Panc1 (cell line): ENCODE measurements at regions not wholly inside any gene's neighbourhood (a gene's known extent, or its start where the extent isn't known, plus 50 kb on each side); places are given as distances from the start of the nearest gene placed in this dataset.

Experiments used
- ATAC-seq: fragments of 200-7000 bp; cut with Tn5 transposase; 2 replicates; pipeline ENCODE4 v1.9.1; 2020; ENCODE audit warnings: mild to moderate bottlenecking, moderate library complexity
- BruUV-seq: library from RNA; stranded (reverse); fragments of 400-500 nt; replicated peaks from 2 replicates; lab custom pipeline; 2021; lab: Mats Ljungman, UMichigan
- CTCF ChIA-PET: fragments of 300-600 bp; sonication (Branson Sonifier 250); formaldehyde crosslinking; loops from one replicate; lab custom pipeline; 2022; ENCODE audit warnings: antibody characterized with exemption; lab: Charles Lee
- POLR2A ChIA-PET: fragments of 300-600 bp; sonication (Branson Sonifier 250); formaldehyde crosslinking; loops from one replicate; lab custom pipeline; 2022; ENCODE audit warnings: antibody characterized with exemption; lab: Charles Lee
- DNase-seq: peaks from one replicate; pipeline ENCODE4 v3.0.0-alpha.2; 2010; ENCODE audit warnings: low read depth, low spot score
- H3K27ac ChIP-seq: 2 replicates; pipeline ENCODE4 v1.5.1; 2011; ENCODE audit warnings: mild to moderate bottlenecking, low read length, inconsistent platforms
- H3K27me3 ChIP-seq: fragments of 200-500 bp; sonication (Bioruptor generic); 2 replicates; pipeline ENCODE4 v1.6.0; 2014; ENCODE audit warnings: low read length, inconsistent platforms; ENCODE audit not compliant: control insufficient read depth, insufficient read depth
- H3K36me3 ChIP-seq: fragments of 200-500 bp; sonication (Bioruptor generic); 2 replicates; pipeline ENCODE4 v1.5.1; 2014; ENCODE audit warnings: inconsistent platforms, mild to moderate bottlenecking, low read length, moderate library complexity; ENCODE audit not compliant: control insufficient read depth, insufficient read depth
- H3K4me1 ChIP-seq: 2 replicates; pipeline ENCODE4 v1.5.1; 2011; ENCODE audit warnings: inconsistent platforms, mild to moderate bottlenecking, low read length, moderate library complexity; ENCODE audit not compliant: control insufficient read depth, insufficient read depth
- H3K4me3 ChIP-seq, 2 experiments: 2 replicates each; pipeline ENCODE4 v1.5.1; 2011 to 2012; ENCODE audit warnings: low read depth in 2 of 2, low read length in 2 of 2, mild to moderate bottlenecking in 2 of 2, inconsistent platforms in 1 of 2, moderate library complexity in 1 of 2
- H3K9me3 ChIP-seq: fragments of 200-500 bp; sonication (Bioruptor generic); 2 replicates; pipeline ENCODE4 v1.5.1; 2014; ENCODE audit warnings: low read depth, mild to moderate bottlenecking, inconsistent platforms, low read length, moderate library complexity; ENCODE audit not compliant: control insufficient read depth, insufficient read depth
- CTCF ChIP-seq: fragments of 450-650 bp; IDR thresholded peaks from 2 replicates; pipeline ENCODE4 v1.5.1; 2017; ENCODE audit warnings: mild to moderate bottlenecking
- POLR2AphosphoS5 ChIP-seq: IDR thresholded peaks from 2 replicates; pipeline ENCODE4 v1.6.1; 2012; ENCODE audit warnings: mild to moderate bottlenecking, low read depth, low read length, moderate library complexity
- REST ChIP-seq, 2 experiments: IDR thresholded peaks; 2 replicates each; pipeline ENCODE4 v1.6.1; 2011 to 2012; ENCODE audit warnings: low read depth in 2 of 2, control low read depth in 1 of 2, low read length in 1 of 2, mild to moderate bottlenecking in 1 of 2, moderate library complexity in 1 of 2; ENCODE audit not compliant: insufficient read depth in 1 of 2
- SIN3A ChIP-seq: IDR thresholded peaks from 2 replicates; pipeline ENCODE4 v1.6.1; 2012; ENCODE audit warnings: low read depth, mild to moderate bottlenecking, low read length, moderate library complexity, borderline replicate concordance; ENCODE audit not compliant: insufficient read depth
- TCF7L2 ChIP-seq: IDR thresholded peaks from 2 replicates; pipeline ENCODE4 v1.6.1; 2011; ENCODE audit warnings: mild to moderate bottlenecking, low read depth, low read length, inconsistent platforms
- in situ Hi-C: cut with HindIII; loops from 2 replicates; pipeline ENCODE4 v1.10.0; 2016; ENCODE audit warnings: low sequenced_read_pairs, low pct_unique_long_range_greater_than_20kb
- intact Hi-C: fragments of 100-400 bp; cut with micrococcal nuclease; formaldehyde crosslinking; loops from one replicate; pipeline ENCODE4 v1.10.0; 2022; ENCODE audit not compliant: unreplicated experiment

GRCh38 chr3:156609546-156609945 is 54.6 kb upstream of the SSR3 start:
- no TSS peak for BruUV-seq
- DNase-seq: no peak

GRCh38 chr3:156608601-156609514 is 53.9 kb upstream of the SSR3 start:
- H3K9me3 ChIP-seq: no peaks in the 10 kb centered on the region
- intact Hi-C loops: no loop called here
- in situ Hi-C loops: no loop called here
- no TSS peak for BruUV-seq
- no peak overlapping the region for H3K27ac ChIP-seq
- POLR2A ChIA-PET: no interaction called here
- CTCF ChIA-PET: no interaction called here
- H3K4me1 ChIP-seq: 0 out of 2 replicates have a peak, but pooled peaks cover 3% of the 10 kb centered on the region
- no peaks in the 10 kb centered on the region for H3K36me3 ChIP-seq
- no peak overlapping the region for H3K4me3 ChIP-seq
- DNase-seq: no peak
- H3K27me3 ChIP-seq: no peaks in the 10 kb centered on the region
- no peak for ATAC-seq
- no peak for TF ChIP-seq REST (IDR thresholded peaks at IDR 0.05; ENCODE audit: insufficient read depth in 1 of 2, low read depth in 2 of 2, low read length in 1 of 2)
- no peak for TF ChIP-seq POLR2AphosphoS5
- TF ChIP-seq SIN3A: no peak
- TF ChIP-seq TCF7L2: no peak

More at GRCh38 chr3:156609546-156609945, 54.6 kb upstream of the SSR3 start:
- ATAC-seq: no peak
- H3K4me3 ChIP-seq: no peak overlapping the region
- intact Hi-C loops (no loop called here), in situ Hi-C loops (no loop called here)
- no peaks in the 10 kb centered on the region for H3K9me3 ChIP-seq
- H3K4me1 ChIP-seq: 0 out of 2 replicates have a peak, but pooled peaks cover 3% of the 10 kb centered on the region
- CTCF ChIA-PET: no interaction called here
- no peak overlapping the region for H3K27ac ChIP-seq
- POLR2A ChIA-PET: no interaction called here
- no peaks in the 10 kb centered on the region for H3K27me3 ChIP-seq
- H3K36me3 ChIP-seq: no peaks in the 10 kb centered on the region
- no peak for TF ChIP-seq SIN3A
- TF ChIP-seq REST (IDR thresholded peaks at IDR 0.05; ENCODE audit: insufficient read depth in 1 of 2, low read depth in 2 of 2, low read length in 1 of 2): no peak
- TF ChIP-seq CTCF: no peak
- no peak for TF ChIP-seq TCF7L2
- TF ChIP-seq POLR2AphosphoS5: no peak
